HG02884 (cell line): ENCODE measurements at regions not wholly inside any gene's neighbourhood (a gene's known extent, or its start where the extent isn't known, plus 50 kb on each side); places are given as distances from the start of the nearest gene placed in this dataset.

Experiments used
- ATAC-seq: cut with Tn5 transposase; IDR thresholded peaks from one replicate; pipeline ENCODE4 v1.9.1; 2021; ENCODE audit warnings: mild to moderate bottlenecking, moderate library complexity; ENCODE audit not compliant: unreplicated experiment

DNA sequence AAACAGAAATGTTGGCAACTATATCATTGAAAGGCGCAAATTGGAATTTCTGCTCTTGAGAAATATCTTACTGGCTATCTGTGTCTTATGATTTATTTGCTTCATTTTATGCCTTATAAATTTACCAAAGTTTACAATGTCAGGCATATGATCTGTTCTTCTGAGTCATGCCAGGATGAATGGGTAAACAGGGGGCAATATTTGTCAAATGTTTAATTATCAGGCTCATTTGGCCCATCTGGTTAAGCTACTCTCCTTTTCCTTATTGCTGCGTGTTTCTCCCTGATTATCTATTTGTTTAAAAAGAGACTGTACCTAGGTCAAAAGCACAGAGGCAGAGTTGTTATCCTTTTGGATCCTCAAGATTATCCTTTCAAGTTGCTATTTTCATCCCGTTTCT is 903.8 kb upstream of the PCDH10 start:
- ATAC-seq: no peak

DNA sequence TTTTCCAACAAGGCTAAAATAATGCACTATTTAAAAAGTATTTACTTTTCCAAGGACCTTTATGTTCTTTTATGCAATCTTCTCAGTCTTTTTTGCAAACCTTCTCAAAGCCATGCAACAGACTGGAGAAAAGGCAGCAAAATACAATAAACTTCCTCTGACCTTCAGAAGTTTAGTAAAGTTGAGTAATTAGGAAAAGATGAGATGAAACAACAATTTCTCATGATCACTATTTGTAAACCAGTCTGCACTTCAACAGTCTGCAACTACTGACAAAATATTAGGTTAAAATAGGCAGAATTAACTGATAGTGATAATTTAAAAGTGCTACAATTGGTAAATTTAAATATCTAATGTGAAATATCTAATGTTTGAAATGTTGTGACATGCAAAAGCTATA is 884.9 kb upstream of the PCDH10 start:
- ATAC-seq: no peak

DNA sequence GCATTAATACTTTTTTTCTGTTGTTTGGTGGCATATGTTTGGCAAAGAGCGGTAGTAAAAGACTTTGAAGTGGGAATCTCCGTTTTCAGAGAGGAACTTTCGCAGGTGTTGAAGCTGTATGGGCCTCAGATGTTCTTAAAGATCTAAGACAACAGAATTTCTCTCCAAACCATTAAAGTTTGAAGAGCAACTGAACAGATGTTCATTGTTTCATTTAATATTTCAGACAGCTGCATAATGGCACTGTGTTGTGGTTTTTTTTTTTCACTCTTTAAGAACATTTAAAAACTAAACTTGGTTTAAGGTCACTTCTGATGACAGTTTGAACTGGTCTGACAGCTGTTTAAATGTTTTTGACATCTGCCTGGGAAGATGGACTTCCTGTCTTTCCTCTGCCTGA is 882.7 kb upstream of the PCDH10 start:
- no peak for ATAC-seq

DNA sequence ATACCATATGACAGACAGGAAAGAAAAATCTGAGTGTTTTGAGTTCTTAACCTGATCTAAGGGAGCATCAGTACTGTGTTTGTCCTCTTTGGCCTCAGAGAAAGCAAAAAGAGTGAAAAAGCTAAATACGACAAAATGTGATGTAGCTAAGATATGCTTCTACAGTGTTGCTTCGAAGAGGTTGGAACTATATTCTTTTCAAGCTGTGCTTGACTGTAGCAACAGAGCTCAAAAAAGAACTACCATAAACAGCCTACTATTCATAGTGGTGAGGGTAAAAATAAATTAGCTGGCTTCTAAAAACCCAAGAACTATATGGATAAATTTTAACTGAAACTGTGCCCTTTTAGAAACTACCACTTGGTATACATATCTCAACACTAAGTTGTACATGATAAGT is 881.8 kb upstream of the PCDH10 start:
- ATAC-seq: no peak

DNA sequence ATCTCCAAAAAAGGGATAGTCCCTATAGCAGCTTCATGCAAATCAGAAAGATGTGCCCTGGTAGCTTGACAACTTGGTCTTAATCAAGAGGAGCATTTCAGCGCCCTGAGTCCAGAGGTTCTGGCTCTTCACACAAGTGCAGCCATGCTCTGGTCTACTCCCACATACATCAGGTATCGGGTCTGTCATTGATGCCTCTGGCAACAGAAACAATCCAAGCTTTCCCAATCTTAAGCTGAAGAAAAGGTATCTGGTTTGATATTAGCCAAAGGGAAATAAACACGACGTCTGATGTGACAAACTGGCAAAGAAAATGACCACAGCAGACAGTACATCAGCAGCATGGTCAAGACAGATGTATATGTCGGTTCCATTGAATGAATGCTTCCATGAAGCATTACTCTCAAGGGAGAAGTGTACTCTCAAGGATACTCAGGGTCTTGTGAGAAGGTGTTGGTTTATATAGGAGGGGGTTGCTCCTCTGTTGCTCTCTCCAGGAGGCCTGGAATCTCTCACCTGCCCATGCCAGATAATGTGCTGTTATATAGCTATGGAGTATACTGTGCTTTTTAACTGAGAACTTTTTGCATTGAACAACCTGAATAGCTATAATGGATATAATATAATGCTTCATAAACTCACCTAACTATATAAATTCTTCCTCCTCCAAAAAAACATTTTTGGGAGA is 879.6 kb upstream of the PCDH10 start:
- ATAC-seq: no peak

DNA sequence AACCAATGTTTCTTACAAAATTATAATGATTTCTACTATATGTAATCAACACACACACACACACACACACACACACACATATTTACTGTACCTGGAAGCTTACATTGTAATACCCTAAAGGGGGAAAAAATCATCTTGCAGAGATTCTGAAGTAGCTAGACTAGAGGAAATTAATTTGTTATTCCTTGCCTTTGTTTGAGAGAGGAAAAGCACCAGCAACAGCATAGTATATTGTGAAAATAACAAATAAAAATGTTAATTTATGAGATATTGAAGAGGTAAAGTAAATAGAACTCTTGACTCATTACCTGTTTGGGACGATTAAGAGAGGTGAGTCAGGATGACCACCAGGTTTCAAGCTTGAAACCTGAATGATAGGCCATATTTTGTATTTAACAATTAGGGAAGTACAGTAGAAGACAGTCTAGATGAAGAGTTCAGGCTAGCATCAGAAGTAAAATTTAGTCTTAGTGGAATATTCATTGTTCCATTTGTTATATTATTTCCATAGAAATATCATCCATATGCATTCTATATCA is 873.4 kb upstream of the PCDH10 start:
- ATAC-seq: no peak

DNA sequence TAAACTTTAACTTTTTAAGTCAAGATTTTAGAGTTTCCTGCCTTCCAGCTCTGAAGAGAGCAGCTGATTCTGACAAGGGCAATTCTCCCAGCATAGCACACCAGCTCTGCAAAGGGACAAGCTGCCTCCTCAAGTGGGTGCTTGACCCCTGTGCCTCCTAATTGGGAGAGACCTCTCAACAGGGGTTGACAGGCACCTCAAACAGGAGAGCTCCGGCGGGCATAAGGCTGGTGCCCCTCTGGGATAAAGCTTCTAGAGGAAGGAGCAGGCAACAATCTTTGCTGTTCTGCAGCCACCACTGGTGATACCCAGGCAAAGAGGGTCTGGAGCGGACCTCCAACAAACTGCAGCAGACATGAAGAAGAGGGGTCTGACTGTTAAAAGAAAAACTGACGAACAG is 872.9 kb upstream of the PCDH10 start:
- ATAC-seq: no peak

DNA sequence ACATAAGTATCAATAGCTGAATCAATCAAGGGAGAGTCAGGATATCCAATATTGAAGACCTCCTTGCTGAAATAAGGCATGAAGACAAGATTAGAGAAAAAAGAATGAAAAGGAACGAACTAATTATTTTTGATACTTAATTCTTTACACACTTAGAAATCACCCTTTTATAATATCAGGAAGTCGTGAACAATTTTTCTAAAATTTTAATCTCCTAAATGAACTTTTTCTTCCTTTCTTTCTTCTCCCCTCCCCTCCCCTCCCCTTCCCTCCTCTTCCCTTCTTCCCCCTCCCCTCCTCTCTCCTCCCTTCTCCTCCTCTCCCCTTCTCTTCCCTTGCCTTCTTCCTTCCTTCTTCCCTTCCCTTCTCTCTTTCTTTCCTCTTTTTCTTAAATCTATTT is 872.1 kb upstream of the PCDH10 start:
- no peak for ATAC-seq

DNA sequence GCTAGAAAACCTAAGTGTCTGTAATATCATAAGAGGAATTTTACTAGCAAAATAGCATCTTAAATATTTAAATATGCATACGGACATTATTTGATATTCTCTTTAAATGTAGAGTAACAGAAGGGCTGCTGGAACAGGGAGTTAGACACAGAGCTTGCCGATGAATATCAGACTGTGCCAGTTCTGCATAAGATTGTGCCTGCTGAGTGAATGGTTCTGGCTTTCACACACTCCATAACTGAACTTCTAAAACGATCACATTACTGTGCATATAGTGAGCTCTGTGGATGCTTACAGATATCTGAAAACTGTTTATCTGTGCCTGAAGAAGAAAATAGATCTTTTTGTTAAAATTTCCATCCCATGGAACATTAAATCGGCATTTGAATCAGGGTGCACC is 867.4 kb upstream of the PCDH10 start:
- no peak for ATAC-seq

DNA sequence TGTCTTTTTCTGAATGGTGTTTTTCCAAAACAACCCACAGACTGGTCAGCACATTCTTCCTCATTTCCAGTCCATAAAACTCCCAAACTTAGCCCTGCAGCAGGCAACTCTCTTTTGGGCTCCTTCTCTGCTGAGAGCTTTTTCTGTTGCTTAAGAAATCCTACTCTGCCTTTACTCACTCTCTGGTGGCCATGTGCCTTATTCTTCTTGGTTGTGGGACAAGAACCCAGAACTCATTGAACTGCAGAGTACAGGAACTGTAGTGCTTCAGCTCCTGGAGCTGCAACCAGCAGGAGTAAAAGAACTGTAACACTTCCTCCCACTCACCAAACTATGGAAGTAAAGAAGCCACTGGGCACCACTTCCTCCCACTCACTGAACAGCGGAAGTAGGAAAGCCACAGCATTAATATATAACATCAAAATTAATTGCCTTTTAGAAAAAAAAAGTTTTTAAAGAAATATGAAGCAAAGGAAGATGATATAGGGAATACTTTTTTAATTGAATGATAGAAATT is 864.1 kb upstream of the PCDH10 start:
- no peak for ATAC-seq

DNA sequence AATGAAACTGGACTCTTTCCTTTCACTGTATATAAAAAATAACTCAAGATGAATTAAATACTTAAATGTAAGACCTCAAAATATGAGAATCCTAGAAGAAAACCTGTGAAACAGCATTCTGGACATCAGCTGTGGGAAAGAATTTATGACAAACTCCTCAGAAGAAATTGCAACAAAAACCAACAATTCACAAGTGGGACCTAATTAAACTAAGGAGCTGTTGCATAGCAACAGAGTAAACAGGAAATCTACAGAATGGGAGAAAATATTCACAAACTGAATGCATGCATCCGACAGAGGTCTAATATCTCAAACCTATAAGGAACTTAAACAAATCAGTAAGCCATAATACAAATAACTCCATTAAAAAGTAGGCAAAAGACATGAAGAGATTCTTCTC is 851.7 kb upstream of the PCDH10 start:
- no peak for ATAC-seq

DNA sequence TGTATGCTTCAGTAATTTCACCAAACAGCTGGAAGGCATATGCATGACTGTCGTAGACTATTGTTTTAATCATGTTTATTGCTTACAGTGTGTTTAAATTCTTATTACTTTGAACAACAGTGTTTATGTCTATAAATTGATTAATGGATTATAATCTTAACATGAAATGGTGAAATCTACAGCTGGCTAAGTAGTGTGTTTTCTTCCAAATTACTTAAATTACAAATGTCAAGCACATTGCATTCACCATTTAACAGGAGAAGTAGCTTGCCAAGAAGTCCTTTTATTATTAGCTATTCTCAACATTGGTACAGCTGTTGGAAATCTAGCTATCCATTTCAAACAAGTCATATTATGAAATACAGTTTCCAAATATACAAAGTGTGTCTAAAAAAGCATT is 849.3 kb upstream of the PCDH10 start:
- ATAC-seq: no peak

DNA sequence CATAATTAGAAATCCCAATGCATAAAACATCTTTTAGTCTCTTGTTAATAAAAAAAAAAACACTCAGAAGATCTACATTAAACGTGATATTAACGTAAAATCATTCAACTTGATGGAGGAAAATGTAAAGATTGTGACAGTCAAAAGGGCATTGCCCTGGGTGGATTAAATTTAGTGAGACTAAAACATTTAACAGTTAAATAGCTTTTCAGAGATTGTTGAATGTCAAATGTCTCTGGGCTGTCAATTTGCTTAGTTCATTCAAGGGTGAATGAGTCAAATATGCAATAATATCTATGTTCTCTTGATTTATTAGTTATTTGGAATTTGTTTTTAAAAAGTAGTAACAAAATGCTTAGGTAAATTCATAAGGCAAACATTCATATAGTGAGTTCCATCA is 836.6 kb upstream of the PCDH10 start:
- no peak for ATAC-seq

DNA sequence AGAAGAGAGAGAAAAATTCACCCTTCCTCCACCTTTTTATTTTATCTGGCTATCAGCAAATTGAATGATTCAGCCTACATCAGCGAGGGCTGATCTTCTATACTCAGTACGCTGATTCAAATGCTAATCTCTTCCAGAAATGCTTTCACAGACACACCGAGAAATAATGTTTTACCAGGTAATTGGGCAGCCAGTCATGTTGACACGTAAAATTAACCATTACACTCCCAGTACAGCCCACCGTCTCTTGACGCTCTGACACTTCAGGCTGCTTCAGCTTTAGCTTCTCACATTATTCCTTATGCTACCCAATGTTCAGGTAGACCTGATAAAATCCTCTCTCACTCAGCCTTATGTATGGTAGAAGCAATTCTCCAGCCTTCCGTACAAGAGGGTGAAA is 835.2 kb upstream of the PCDH10 start:
- no peak for ATAC-seq

DNA sequence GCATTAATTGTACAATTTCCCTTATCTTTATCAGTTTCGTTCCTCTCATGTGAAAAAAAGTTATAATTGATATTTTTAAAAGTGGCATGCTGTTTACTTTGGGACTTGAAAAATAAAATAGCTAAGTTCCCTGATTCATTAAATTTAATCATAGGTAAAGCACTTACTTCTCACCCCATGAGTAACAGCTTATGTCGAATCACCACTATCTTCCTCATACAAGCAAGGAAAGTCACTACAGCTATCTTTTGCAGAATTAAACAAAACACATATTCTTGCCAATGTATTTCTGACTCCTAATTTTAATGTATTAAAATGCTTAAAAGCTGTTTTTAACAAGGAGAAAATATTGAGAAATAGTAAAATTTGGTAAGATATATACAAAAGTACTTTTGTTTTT is 832.4 kb upstream of the PCDH10 start:
- no peak for ATAC-seq

DNA sequence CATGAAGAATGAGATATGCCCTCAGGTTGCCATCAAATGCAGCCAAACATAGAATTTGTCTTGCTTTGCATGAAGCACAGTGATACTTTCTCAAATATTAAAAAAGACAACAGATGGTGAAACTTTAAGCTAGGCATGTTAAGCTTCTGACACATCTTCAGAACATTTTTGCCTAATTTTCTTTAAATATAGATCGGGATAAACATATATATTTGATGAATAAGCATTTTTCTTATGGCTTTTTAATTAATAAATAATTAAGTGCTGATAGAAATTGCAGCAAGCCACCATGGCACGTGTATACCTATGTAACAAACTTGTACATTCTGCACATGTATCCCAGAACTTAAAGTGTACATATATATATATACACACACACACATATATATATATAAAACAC is 831.2 kb upstream of the PCDH10 start:
- ATAC-seq: no peak

DNA sequence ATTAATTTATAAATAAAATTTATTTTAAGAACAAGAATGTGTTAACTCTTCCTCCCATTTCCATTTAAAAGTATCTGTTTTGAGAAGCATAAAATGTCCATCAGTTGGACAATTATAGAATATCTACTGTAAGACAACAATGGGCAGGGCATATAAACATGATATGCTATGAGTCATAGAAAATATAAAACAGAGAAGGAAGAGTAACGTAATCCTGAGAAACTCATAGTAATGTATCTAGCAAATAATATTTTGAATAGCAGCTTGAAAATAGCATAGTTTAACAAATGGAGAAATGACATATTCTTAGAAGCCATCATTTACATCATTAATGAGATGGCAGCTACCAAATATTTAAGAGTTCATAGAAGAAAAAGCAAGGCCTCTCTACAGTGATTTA is 820.3 kb upstream of the PCDH10 start:
- no peak for ATAC-seq

DNA sequence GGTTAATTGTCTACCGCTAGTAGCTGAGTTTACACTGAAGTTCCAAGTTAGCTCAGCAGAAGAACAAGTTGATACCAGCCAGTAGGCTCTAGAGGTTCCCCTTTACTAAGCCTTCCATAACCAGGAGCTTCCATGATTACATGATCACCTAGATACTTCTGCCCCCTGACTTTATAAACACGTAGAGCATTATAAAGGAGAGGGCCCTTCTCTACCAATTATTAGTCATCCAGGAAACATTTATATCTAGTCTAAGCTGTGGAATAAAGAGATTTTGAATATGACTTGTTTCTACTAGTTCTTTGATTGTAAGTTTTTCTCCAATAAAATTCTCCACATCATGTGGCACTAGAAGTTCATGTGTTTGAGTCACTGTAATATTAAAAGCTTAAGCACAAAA is 818.1 kb upstream of the PCDH10 start:
- ATAC-seq: no peak

DNA sequence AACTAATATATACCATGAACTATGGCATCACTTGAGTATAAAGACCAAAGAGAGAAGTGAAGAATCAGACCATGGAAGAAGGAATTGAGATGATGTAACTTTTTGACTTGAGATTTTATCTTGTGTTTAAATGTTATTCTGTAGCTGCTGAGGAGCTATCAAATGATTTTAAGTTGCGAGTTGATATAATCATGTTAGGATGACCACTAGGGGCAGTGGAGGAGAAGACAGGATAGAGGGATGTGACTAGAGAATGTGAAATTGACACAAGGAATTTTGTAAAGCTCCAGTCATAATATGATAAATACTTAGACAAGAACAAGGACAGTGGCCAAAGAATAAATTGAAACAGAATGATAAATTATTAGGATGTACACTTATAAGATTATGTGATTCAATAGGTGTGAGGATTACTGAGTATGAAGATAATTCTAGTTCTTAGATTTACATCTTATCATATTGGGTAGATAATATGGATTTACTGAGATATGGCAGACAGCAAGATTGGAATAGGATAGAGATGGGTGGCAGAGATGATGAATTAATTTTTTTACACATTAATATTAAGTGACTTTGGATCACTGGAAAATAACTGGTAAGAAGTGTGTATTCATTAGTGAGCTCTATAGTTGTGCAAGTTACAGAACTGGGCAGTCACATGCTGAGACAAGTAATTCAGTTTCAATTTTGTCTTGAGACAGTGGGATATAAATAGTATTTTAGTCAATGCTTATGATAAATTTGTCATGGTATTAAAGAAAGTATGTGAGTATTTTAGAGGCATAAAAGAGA is 816.0 kb upstream of the PCDH10 start:
- no peak for ATAC-seq

DNA sequence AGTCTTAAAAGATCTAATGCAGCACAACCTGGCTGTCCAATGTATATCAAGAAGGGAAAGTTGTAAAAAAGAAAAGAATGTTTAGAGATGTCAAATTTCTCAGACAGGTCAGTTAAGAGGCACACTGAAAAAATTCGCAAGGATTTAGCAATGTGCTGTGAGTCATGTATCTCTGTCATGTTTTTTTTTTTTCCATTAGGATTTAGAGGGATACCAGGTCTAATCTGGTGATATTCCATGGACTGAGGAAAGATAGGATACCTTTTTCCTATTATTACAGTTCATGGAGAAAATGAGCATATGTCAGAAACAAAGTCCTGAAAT is 815.4 kb upstream of the PCDH10 start:
- no peak for ATAC-seq

DNA sequence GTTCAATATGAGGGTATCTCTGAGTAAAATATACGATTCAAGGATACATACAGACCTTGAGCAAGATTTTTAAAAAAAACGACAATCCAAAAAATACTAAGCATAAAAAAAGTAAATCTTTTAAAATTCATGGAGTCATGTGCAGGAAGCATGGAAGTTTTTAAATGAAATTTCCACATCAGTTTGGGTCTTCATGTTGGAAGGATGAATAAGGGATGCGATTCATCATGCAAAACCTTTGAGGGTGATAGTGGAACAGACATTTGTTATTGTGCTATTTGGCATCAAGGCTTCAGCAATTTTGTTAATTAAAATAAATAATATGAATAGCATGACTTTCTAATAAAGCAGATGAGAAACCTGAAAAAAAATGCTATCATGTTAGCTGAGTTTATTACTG is 815.0 kb upstream of the PCDH10 start:
- no peak for ATAC-seq
